C1 segment of cervical spinal cord (tissue), 14 donors: ENCODE measurements at regions not wholly inside any gene's neighbourhood (a gene's known extent, or its start where the extent isn't known, plus 50 kb on each side); places are given as distances from the start of the nearest gene placed in this dataset.
A peak's percentile ranks its signal among the peaks of the same experiment; 100 is the strongest.

ENCODE experiments used
- DNase-seq, 14 donors: peaks; one replicate each; lab custom pipeline; 2025; lab: John Stamatoyannopoulos, UW

DNA sequence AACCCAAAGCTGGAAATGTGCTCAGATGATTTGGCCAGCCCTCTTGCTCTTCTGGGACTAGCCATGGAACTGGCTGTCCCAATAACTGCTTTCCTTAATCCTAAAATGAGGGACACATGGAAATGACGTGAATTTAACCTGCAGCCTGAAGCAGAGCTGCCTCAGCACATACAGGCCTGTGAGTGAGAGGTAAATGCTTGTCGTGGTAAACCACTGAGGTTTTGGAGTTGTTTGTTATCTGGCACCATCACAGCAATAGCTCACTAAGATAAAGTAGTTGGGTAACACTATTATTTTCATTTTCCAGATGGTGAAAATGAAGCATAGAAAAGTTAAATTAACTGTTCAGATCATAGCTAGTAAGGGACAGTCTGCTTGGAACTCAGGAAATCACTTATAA, 333.4 kb upstream of the CHD6 start:
- DNase-seq, result no peak

- DNase-seq, result no peak
Observed at GRCh38 chr20:41939659-41940058, 321.5 kb upstream of the CHD6 start.

- no peak for DNase-seq
Observed at GRCh38 chr20:41938353-41938752, 320.2 kb upstream of the CHD6 start.

DNA sequence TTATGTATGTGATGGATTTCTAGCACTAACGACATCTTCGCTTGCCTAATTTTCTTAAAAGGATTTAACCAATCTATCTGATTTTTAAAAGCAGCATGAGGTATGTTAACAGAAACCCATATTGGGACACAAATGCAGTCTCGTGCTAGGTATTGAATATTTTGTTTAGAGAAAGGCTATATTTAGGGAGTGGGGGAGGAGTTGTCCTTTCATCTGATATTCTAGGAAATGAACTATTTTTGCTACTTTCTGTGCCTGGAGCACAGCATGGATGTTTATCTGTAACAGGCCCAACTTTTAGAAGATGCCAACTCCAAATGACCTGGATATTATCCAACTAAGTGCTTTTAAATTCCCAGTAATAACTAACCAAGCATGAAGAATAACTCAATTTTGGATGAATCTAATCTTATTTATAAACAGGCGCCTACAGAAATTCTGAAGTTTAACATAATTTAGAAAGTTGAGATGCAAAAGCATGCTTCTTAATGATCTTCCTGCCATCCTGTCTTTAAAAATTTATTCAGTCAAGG, 317.1 kb upstream of the CHD6 start:
- no peak for DNase-seq

DNA sequence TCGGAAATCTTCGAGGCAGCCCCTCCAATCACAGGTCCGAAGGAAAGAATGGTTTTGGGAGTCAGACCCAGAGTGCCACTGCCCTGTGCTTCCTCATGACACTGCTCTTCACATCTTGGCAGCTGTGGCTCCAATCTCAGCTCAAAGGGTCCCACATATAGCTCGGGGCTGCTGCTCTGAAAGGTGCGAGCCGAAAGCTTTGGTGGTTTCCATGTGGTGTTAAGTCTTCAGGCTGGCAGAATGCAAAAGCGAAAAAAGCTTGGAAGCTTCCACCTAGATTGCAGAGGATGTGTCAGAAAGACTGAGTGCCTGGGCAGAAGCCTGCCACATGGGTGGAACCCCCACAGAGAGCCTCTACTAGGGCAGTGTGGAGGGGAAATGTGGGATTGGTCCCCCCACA, 314.3 kb upstream of the CHD6 start:
- DNase-seq, result no peak

- DNase-seq, result no peak
Observed at GRCh38 chr20:41927655-41928054, 309.5 kb upstream of the CHD6 start.

DNA sequence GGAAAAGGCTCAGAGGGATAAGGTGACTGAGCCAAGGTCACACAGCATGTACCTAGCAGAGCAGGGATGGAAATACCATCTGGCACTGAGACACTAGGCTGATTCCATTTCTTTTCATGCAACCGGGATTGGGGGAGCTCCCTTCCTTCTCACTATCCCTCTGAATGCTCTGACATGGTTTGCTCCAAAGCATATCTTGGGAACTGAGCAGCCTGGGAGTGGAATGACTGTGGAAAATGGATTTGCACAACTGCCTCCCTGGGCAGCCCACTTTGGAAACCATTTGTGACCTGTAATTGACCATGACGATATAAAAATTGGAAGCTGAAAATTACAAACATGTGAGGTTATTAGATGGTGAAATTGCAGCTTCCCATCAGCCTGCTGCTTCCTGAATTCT, 309.0 kb upstream of the CHD6 start:
- no peak for DNase-seq

DNA sequence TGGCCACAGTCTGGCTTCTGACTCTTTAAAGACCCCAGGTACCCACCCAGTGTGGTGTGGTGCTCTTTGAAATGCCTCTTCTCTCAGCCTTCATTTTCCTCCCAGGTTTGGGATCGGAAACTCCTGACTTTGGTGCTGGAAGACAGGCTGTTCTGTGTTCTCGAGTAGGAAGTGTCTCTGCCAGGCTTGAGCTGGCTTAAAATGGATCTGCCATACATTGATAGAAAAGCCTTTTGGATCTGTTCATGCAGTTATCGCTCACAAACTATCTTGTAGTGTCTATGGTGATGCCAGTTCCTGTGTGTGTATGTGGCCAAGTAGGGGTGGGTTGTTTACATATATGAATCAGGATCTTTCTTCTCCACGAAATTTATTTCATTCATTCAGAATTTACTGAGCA, 307.3 kb upstream of the CHD6 start:
- DNase-seq, result no peak

GRCh38 chr20:41923624-41924023, 305.4 kb upstream of the CHD6 start:
- DNase-seq, result no peak

DNA sequence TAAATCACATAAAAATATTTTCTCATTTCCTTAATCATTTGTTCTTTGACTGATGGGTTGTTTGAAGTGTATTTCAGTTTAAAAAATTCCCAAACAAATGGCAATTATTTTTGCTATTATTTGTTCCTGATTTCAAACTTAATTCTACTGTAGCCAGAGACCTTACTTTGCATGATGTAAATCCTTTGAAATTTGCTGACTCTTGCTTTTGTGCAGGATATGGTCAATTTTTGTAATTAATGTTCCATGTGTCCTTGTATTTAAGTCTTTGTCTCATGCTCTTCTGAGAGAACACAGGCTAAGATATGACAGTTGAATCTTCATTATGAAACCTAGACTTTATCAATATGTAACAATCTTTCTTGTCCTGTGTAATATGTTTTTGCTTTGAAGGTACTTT, 295.0 kb upstream of the CHD6 start:
- DNase-seq, result no peak

DNA sequence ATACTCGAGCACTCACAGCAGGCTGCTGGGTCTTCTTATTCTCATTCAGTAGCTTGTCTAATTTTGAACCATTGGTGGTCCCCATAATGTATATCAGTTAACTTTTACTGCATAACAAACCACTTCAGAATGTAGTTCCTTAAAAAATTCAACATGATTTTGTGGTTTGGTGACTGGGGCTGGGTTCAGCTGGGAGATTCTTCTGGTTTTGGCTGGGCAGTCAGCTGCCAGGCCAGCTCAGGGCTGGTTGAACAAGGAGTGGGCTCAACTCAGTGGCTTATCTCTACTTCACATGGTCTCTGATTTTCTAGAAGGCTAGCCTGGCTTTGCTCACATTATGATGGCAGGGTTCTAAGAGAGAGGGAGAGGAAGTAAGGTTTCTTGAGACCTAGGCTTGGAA, 292.4 kb upstream of the CHD6 start:
- no peak for DNase-seq

- DNase-seq, result no peak
Observed at GRCh38 chr20:41905199-41905598, 287.0 kb upstream of the CHD6 start.

DNA sequence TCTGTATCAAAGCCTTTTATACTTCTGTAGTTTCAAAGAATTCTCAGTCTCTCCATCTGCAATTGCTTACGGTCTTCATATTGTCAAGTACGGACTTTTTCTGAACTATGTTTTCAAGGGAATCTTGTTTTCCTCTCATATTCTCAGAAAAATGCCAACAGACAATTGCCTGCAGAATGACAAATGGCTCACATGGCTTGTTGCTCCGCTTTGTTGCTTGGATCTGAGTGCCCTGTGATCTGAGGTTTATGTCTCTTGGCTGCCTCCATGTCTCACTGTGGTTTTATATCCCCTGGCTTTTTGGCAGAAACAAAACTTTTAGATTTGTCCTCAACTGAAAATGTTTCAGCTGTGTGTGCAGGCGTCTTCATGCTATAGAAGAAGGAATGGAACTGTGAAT, 285.4 kb upstream of the CHD6 start:
- DNase-seq, result no peak

DNA sequence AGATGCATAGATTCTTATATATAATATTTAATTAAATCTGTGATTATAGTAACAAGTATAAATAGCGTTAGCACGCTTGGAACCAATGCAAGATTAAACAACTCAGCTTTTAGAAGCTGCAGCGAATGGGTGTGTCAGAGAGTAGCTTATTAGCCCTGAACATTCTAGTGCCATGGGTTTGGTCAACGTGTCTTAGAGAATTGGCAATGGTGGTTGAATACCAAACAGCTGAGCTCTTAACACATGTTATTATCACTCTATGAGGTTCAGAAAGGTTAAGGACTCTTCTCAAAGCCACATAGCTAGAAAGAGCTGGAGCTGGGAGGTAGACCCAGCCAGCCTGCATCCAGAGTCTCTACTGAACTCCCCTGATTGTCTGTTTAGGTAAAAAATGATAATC, 284.2 kb upstream of the CHD6 start:
- DNase-seq, result no peak

- no peak for DNase-seq
Observed at GRCh38 chr20:41900201-41900691, 282.1 kb upstream of the CHD6 start.

DNA sequence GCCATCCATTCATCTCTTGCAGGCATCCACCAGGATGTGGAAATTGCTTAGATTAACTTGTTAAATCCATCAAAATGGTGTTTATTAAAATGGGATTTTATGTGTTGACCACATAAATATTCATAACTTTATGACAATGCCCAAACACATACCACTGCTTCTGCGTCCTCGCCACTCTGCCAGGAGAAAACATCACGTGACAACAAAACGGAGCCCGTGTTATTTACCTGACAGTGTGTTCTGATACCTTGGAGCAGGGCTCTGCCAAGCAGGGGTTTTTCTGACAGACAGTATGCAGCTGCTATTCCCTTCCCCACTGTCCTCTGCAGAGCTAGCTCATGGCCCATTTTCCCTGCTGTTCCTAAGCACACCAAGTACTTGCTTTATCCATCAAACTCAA, 279.5 kb upstream of the CHD6 start:
- no peak for DNase-seq

- DNase-seq, result no peak
Observed at GRCh38 chr20:41895241-41896032, 277.3 kb upstream of the CHD6 start.

- DNase-seq, result no peak
Observed at GRCh38 chr20:41894255-41894963, 276.2 kb upstream of the CHD6 start.

- DNase-seq, result no peak
Observed at GRCh38 chr20:41892031-41892430, 273.9 kb upstream of the CHD6 start.

- DNase-seq, result peak in 1 of 14 donors; percentile 28
Observed at GRCh38 chr20:41889844-41890224, 271.7 kb upstream of the CHD6 start.

- no peak for DNase-seq
Observed at GRCh38 chr20:41889126-41889843, 271.1 kb upstream of the CHD6 start.

GRCh38 chr20:41888434-41888833, 270.3 kb upstream of the CHD6 start:
- DNase-seq, result no peak
